ENCODE measurements at regions not wholly inside any gene's neighbourhood (a gene's known extent, or its start where the extent isn't known, plus 50 kb on each side); places are given as distances from the start of the nearest gene placed in this dataset.
"Not testable (repeated sequence)": the region's sequence is repeated elsewhere in the genome, so short reads cannot be mapped to it uniquely, and the experiment has no call there.

DNA sequence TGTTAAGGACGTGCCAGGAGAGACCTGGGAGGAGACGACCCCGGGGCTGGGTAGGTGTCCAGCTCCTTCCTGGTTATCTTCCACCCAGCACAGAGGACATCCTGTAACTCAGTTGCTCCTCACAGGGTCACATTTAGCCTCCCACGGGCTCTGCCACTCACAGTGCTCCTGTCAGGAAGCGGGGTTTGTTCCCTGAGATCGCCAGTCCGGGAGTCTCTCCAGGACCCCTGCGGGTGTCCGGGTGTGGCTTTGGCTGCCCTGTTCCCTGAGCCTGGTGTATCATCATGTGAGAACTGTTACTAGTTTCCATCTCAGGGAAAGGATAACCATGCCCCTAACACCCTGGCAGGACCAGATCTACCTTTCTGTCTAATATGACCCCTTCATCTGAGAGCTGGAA lies 158.2 kb upstream of the RUNX1 start:
- DNase-seq (ENCODE audit: low read depth, low spot score), result no peak

DNA sequence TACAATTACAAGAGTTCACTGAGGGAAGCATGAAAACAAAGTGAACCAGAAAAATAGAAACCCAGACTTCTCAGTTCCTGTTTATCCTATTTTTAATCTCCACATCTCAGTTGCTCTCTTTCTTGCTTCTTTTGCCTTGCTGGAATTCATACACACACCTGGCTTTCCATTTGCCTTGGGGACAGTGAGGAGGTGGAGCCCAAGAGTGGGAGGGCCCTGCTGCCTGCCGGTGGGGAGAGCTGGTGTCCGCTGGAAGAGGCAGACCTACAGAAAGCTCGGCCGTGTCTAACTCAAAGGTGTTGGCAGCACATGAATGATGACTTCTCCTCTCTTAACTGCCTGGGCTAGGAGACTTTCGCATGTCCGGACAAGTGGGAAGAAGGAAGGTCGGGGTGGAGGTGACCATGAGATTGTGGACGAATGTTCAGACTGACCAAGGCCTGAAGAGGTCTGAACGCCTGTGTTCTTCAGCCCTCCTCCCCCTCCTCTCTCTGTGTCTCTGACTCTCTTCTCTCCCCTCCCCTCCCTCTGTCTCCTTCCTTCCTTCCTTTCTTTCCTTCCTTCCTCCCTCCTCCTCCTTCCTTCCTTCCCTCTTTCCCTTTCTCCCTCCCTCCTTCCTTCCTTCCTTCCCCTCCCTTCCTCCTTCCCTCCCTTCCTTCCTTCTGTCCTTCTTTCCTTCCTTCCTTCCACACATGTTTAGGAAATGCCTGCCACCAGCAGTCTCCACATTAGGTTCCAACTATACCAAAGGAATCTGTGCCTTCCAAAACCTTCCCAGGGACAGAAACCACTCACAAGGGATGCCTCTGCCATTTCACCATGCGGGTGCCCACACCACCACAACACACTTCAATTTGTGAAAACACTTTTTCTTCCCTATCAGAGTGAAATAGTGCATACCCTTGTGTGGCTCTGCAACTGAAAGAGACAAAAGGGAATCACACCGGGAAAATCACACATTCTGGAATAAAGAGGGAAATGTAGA lies 157.3 kb upstream of the RUNX1 start:
- DNase-seq (ENCODE audit: low read depth, low spot score), result no peak

DNA sequence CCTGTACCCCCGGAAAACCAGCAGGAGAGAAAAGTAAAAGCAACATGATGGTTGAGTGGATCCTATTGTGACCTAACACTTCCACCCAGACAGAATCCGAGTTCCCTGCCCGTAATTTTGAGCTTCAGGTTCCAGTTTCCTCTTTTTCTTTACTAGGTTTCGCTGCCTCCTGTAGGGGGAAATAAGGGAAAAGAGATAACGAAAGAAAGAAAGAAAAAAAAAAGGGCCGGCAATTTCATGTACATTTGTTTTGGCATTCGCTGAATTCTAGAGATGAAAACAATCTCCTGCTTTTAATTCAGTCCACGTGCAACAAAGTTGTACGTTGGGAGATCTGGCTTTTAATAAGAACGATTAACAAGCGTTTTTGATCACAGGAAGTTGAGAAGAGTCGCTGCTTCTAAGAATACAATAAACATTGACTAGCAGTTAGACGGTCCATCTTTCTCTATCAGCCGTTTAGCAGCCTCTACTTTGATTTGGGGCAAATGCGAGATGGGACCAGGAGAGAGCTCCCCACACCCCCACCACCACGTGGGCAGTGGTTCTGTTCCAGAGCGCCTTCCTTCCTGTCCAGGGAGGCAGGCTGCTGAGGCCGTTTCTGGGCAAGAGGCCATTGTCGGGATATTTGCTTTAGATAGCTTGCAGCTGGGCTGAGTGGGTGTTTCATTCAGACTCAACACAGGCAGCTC lies 155.9 kb upstream of the RUNX1 start:
- DNase-seq (ENCODE audit: low read depth, low spot score), result no peak

DNA sequence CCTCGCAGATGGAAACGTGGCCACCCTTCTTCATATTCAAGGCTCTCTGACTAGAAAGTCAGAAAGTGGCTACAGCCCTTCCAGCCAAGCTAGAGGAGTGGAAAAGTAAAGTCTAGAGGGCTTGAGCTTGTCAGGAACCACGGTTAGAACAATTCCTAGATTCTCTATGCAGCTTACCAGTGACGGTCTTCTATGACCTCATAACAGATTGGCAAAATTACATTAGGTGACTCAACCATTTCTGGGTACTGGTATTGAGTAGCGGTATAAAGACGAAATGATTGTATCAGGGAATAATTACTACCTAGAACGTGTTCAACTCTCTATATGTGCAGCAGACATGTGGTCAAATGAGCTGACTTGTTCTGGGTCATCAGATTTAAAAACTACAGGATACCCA lies 155.0 kb upstream of the RUNX1 start:
- DNase-seq (ENCODE audit: low read depth, low spot score), result no peak

DNA sequence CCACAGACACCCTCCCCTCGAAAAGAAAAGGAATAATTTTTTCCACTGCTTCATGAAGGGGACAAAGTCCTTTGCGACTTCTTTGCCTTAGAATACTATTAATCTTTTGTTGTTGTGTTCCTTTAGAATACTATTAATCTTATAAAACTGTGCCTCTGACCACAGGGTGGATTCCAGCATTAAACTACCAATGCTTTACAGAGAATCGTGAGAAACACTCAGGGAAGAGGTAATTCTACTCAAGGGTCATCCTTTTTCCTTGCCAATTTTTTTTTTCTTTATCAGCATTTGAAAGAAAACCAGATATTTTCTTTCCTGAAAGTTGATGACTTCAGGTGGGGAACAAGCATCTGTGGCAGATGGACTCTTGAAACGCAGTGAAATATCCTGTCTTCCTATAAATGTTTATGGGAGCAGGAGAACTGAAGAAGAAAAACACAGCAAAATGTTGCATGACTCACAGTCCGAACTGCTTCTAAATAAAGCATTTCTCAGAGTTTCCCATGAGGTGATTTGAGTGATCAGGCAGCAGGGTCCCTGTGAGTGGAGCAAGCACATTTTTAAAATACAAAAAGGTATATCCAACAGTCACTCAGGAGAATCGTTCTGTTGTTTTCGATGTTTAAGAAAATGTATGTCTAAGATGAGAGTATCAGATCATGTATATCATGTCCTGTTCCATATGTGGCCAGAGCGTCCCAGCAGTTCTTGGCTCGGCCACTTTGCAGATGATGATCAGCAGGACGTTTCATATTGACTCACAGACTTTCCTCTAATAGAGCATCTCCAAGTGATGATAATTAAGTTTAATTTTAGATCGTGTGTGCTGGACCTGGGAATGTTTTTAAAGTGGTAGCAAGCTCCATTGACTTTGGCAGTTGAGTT lies 154.2 kb upstream of the RUNX1 start:
- no peak for DNase-seq (ENCODE audit: low read depth, low spot score)

DNA sequence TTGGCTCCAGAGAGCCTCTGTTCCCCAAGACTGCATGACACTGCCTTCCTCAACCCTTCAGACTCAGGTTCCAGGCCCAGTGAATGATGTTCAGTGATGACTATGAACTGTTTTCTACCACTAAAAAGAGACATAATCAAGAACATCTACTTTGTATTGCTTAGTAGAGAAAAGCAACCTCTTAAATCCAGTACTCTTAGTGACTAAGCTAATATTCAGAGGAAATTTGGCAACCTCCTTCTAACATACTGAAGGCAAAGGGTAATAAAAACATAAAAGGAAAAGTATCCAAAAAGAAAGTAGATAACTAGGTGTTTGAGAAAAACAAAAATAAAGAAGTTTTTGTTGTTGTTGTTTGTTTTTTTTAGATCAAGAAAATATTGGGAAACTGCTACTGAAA lies 153.3 kb upstream of the RUNX1 start:
- DNase-seq (ENCODE audit: low read depth, low spot score), result no peak

DNA sequence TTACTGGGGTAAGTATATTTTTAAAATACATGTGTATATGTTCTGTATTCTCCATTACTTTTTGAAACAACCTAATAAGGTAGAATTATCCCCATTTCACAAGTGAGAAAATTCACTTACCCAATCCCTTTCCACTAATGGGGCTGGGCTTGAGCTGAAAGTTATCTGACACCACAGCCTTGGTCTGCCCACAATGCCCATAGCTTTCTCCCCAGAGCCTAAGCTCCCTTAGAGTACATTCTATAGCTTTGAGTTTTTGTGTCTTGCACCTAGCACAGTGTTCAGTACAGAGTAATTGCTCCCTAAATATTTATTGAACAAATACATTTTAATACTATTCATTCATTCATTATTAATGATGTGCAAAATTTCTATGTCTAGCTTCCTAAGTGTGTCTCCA lies 152.7 kb upstream of the RUNX1 start:
- no peak for DNase-seq (ENCODE audit: low read depth, low spot score)

DNA sequence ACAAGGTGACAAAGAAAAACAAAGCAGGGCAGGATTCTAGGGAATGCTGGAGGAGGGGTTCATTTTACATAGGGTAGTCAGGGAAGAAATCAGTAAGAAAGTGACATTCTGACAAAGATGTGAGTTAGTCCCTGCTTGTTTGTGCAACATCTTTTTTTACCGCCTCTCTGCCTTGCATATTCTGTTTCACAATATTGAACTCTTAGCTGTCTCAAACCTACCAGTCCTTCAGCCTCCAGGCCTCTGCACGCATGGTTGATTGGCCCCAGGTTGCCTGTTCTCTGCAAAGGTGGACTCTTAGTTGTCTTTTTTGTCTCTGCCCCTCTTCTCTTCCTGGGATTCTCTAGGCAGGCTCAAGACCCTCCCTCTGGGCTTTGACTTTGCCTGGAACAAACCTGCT lies 152.2 kb upstream of the RUNX1 start:
- no peak for DNase-seq (ENCODE audit: low read depth, low spot score)

DNA sequence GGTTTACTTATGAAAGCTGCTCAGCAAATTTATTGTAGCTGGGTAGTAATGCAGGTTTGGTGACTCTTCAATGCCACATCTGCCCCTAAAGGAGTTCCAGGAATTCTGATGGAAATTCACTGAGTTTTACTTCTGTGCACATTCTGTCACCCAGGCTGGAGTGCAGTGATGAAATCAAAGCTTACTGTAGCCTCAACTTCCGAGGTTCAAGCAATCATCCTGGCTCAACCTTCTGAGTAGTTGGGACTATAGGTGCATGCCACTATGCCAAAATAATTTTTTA lies 150.6 kb upstream of the RUNX1 start:
- no peak for DNase-seq (ENCODE audit: low read depth, low spot score)

DNA sequence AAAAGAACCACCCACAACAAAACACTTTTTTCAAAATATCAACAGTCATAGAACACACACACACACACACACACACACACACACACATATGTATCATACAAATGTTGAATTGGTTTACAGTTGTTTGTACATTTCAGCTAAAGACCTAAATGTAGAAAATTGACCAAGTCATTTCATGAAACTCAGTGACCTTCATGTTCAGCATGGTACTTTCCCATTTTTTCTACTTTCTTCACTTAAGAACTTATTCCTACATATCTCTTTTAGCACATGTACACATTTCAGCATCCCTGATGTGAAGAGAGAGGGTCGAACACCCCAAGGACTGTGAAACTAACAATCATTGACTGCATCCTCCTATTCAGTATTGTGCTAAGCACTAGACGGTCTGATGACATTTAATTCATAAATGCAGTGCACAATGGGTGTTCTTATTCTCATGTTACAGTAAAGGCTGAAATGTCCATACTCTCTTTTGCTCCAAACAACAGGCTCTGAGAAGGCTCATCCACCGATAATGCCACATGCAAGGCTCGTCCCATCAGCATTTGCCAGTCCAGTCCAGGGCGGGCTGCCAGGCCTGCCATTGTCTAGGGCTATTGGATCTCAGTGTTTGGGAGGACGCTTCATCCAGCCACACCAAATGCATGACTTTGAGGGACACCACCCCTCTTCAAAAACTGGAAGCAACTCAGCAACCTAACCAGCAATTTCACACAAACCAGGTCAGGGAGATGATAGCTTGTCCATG lies 150.1 kb upstream of the RUNX1 start:
- no peak for DNase-seq (ENCODE audit: low read depth, low spot score)

DNA sequence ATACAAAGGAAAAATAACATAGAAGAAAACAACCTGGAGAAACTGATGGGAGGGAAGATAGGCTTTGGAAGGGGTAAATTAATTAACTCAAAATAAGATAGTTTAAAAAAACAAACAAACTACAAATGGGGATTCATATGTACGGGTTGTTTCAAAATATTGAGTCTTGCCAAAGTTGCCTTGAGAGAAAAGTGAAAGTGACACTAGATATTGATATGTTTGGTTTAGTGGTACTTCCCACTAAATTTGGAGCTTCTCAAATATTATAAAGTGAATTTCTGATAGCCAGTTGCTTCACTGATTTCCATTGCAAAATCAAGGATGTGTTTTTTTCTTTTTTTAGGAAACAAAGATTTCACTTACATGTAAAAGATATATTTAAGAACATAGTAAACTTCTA lies 149.5 kb upstream of the RUNX1 start:
- DNase-seq (ENCODE audit: low read depth, low spot score), result no peak

DNA sequence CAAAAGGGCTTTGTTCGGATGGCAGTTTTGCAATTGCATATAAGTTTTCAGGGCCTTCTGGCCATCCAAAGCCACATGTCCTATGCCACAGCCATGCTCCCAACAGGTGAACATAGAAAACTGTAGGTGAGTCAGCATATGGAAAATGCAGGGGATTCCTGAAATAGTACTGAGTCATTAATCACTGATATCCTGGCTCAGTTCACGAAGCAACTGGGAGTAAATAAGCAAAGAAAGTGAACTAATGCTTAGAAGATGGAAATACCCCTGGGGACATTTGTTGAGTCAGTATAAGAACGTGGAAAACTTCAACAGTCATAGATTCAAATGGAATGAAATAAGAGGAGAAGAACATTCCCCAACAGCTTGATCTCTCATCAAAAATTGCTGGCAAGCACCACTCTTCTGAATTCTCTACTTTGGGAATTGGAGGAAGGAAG lies 148.9 kb upstream of the RUNX1 start:
- no peak for DNase-seq (ENCODE audit: low read depth, low spot score)

DNA sequence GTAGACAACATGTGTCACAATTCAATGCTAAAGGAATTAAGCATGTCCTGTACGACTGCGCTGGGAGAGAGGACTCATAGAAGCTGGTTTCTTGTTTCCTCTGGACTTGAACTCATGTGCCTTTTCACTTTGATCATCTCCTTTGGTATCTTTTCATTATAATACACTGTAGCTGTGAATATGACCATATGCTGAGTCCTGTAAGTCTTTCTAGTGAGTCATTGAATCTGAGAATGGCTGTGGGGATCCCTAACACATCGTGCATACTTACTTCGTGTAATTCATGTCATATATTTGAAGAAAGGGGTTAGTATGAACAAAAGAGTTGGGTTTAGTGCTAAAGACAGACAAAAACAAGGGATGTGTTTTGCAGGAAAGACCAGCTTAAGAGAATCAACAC lies 148.1 kb upstream of the RUNX1 start:
- no peak for DNase-seq (ENCODE audit: low read depth, low spot score)

DNA sequence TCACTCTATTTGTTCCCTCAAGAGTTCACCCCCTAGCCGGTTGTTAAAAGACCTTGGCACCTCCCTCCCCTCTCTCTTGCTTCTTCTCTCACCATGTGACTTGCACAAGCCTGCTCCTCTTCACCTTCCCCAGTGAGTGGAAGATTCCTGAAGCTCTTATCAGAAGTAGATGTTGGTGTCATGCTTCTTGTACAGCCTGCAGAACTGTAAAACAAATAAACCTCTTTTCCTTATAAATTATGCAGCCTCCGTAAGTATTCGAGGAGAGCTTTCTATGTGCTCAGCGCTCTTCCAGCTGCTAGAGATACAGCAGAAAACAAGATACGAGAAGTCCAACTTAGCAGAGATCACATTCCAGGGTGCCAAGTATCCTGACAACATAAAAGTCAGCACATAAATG lies 147.0 kb upstream of the RUNX1 start:
- no peak for DNase-seq (ENCODE audit: low read depth, low spot score)

DNA sequence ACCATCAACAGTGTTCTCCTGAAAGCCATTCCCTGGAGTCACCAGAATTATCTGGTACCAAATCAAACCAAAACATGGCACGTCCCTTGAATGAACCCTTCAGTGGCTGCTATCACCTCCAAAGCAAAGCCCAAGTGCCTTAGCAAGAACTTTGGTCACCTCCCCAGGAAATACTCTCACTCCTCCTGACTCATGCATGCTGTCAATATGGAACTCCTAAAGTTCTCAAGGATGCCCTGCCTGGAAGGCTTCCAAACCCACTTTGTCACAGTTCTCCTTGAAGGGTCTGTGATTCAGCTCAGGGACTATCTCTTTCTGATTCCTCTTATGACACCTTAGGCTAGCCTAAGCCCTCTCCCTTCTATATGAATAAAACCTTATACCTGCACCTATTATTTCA lies 146.1 kb upstream of the RUNX1 start:
- no peak for DNase-seq (ENCODE audit: low read depth, low spot score)

DNA sequence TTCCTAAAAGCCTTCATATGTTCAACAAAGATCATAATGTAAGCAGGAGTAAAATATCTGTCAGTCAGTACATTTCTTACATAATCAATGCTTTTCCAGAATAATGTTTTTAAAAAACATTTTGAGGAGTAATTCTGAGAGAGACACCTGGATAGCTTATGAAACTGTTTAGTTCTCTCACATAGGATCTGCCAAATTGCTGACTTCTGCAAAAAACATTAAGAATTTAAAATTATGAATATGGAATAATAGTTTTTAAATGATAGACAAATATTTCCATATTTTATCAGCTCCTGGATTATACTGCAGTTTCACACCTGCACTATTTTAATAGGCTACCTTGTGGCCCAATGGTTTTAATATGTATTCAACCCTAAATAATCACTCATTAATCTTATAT lies 142.7 kb upstream of the RUNX1 start:
- no peak for DNase-seq (ENCODE audit: low read depth, low spot score)

DNA sequence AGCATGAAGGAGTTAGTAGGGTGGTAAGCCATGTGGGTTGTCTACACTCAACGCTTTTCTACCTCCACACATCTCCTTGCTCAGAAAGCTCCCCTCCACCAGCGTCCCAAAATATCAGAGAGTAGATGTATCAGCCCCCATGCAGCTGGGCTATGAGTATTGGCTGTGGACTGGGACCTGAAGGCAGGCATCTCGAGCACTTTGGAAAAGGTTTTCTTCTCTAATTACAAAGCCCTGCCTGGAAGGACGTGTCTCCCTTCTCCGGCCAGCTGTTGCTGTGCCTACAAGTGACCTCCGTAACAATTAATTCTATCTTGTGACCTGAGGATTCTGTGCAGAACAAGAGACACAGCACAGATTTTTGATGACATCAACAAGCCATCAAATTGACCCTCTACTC lies 142.0 kb upstream of the RUNX1 start:
- no peak for DNase-seq (ENCODE audit: low read depth, low spot score)

DNA sequence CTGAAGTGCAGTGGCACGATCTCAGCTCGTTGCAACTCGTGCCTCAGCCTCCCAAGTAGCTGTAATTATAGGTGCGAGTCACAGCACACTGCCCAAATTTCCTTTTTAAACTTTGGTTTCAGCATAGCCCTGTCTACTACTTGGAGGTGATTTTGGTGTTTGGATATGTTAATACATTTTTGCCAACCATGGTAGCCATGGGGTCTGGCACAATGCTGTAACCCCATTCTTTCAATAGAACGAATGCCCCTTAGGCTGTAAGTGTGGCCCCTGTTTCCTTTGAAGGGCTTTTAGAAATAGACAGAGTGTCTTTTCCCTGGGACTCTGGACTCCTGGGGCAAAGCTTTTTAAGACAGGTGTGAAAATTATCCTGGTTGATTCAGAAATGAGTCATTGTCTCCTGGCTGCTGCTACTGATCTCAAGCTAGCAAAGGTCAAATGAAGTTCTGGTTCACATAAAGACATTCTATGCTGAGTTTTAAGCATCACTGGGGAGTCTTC lies 141.1 kb upstream of the RUNX1 start:
- DNase-seq (ENCODE audit: low read depth, low spot score), result no peak

DNA sequence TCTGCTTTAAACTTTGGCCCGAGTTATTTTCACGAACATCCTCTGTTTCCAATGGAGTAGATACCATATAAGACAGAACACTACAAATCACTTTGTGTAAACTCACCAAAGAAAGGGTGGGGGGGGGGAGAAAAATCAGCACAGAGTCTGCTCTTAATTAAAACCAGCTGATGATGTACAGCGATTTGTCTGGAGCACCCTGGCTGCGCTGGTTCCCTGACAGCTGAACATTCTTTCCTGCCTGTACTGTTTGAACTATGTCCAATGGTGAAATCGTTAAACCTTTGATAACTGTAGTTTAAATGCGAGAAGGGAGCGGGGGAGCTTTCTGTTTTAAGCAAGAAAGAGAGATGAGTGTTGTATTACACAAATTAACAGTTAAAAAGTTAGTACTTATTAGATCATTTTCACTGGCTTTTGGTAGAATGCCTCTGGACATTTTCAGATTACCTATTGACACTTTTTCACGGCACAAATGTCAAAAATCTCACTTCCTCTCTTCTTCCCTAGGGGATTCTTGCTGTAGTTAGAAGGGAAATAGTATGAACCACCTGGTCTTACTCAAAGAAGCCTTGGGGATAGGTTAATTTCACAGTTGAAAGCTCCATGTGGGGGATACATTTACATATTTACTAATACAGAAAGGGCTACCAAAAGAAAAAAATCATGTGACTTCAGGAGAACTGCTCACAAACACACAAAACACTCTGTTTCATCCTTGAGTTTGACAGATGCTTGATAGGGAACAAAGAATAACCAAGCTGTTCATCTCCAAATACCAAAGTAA lies 140.2 kb upstream of the RUNX1 start:
- no peak for DNase-seq (ENCODE audit: low read depth, low spot score)

DNA sequence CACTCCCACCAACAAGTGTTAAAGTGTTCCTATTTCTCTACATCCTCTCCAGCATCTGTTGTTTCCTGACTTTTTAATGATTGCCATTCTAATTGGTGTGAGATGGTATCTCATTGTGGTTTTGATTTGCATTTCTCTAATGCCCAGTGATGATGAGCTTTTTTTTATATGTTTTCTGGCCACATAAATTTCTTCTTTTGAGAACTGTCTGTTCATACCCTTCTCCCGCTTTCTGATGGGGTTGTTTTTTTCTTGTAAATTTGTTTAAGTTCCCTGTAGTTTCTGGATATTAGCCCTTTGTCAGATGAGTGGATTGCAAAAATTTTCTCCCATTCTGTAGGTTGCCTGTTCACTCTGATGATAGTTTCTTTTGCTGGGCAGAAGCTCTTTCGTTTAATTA lies 134.3 kb upstream of the RUNX1 start:
- not testable (repeated sequence) for DNase-seq (ENCODE audit: low read depth, low spot score)
